Smooth muscle cell (in vitro differentiated cells): ENCODE measurements at regions not wholly inside any gene's neighbourhood (a gene's known extent, or its start where the extent isn't known, plus 50 kb on each side); places are given as distances from the start of the nearest gene placed in this dataset.

ENCODE experiments used
- DNase-seq: peaks from one replicate; lab custom pipeline; 2025; ENCODE audit not compliant: unreplicated experiment; lab: John Stamatoyannopoulos, UW
- H2AFZ ChIP-seq: fragments of 200-600 bp; sonication (generic); 2 replicates; pipeline ENCODE4 v1.6.0; 2016; ENCODE audit warnings: antibody characterized with exemption, low read depth, mild to moderate bottlenecking
- H3F3A ChIP-seq: fragments of 200-600 bp; sonication (generic); 2 replicates; pipeline ENCODE4 v1.6.0; 2017; ENCODE audit warnings: antibody characterized with exemption, low read depth
- H3K27ac ChIP-seq: fragments of 200-600 bp; sonication (generic); 2 replicates; pipeline ENCODE4 v1.5.1; 2016; ENCODE audit warnings: low read depth, mild to moderate bottlenecking
- H3K27me3 ChIP-seq: fragments of 200-600 bp; sonication (generic); 2 replicates; pipeline ENCODE4 v1.6.1; 2016; ENCODE audit warnings: low read depth, mild to moderate bottlenecking
- H3K36me3 ChIP-seq: fragments of 200-600 bp; sonication (generic); 2 replicates; pipeline ENCODE4 v1.5.1; 2016; ENCODE audit warnings: low read depth
- H3K4me1 ChIP-seq: fragments of 200-600 bp; sonication (generic); 2 replicates; pipeline ENCODE4 v1.5.1; 2016; ENCODE audit warnings: low read depth
- H3K4me2 ChIP-seq: fragments of 200-600 bp; sonication (generic); 2 replicates; pipeline ENCODE4 v1.6.0; 2016; ENCODE audit warnings: mild to moderate bottlenecking
- H3K4me3 ChIP-seq: fragments of 200-600 bp; sonication (generic); 2 replicates; pipeline ENCODE4 v1.5.1; 2016; ENCODE audit warnings: mild to moderate bottlenecking
- H3K79me2 ChIP-seq: fragments of 200-600 bp; sonication (generic); 2 replicates; pipeline ENCODE4 v1.6.0; 2016; ENCODE audit warnings: low read depth, mild to moderate bottlenecking
- H3K9ac ChIP-seq: fragments of 200-600 bp; sonication (generic); 2 replicates; pipeline ENCODE4 v1.6.0; 2016; ENCODE audit warnings: low read depth
- H3K9me3 ChIP-seq: fragments of 200-600 bp; sonication (generic); replicated peaks from 2 replicates; pipeline ENCODE4 v1.5.1; 2016; ENCODE audit warnings: low read depth
- H4K20me1 ChIP-seq: fragments of 200-600 bp; sonication (generic); 2 replicates; pipeline ENCODE4 v1.6.0; 2016; ENCODE audit warnings: low read depth
- WGBS: methylation state at CpG from one replicate; pipeline ENCODE4 v1.1.7; 2016; ENCODE audit warnings: low lambda C conversion rate; 5-methylcytosine and 5-hydroxymethylcytosine counted together
- TF ChIP-seq, protein P1 (sequence below): fragments of 200-600 bp; sonication (generic); IDR thresholded peaks from 2 replicates; pipeline ENCODE4 v1.5.1; 2017; ENCODE audit warnings: borderline replicate concordance, mild to moderate bottlenecking, antibody characterized with exemption; ENCODE audit not compliant: insufficient read depth, poor library complexity, severe bottlenecking

DNA sequence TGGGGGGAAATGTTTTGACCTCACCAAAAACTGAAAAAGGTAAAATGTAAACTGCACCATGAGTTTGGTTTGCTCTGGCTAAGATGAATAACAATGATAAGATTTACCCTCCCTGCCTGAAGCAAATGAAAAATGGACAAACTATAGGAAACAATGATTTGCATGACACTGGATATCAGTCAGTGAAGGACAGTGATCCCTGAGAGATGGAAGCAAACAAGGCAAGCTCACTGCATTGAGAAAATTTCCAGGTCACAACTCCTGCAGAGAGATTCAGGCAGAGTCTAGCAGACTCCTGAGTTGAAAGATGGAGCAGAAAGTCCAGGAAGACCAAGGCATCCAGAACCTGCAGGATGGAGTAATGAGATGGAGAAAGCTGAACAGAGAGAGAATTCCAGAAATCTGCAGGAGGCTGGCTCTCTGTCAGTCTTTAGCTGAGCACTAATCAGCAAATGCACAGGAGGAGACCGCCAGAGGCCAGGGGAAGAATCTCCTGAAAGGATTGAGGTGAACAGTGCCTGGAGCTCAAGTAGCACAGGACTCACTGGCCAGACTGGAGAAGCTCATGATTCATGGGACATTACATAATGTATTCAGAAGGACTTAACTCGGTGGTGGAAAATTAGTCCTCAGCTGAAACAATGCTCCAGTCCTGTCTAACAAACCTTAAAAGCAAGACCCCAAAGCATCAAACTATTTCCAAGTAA is 51.2 kb upstream of the PALS2 start:
- H3K4me1 ChIP-seq = no peaks in the 10 kb centered on the region
- DNase-seq = no peak
- no peaks in the 10 kb centered on the region for H4K20me1 ChIP-seq
- H3K27ac ChIP-seq = no peak overlapping the region
- H3K9me3 ChIP-seq = no peaks in the 10 kb centered on the region
- TF ChIP-seq, protein P1, sequence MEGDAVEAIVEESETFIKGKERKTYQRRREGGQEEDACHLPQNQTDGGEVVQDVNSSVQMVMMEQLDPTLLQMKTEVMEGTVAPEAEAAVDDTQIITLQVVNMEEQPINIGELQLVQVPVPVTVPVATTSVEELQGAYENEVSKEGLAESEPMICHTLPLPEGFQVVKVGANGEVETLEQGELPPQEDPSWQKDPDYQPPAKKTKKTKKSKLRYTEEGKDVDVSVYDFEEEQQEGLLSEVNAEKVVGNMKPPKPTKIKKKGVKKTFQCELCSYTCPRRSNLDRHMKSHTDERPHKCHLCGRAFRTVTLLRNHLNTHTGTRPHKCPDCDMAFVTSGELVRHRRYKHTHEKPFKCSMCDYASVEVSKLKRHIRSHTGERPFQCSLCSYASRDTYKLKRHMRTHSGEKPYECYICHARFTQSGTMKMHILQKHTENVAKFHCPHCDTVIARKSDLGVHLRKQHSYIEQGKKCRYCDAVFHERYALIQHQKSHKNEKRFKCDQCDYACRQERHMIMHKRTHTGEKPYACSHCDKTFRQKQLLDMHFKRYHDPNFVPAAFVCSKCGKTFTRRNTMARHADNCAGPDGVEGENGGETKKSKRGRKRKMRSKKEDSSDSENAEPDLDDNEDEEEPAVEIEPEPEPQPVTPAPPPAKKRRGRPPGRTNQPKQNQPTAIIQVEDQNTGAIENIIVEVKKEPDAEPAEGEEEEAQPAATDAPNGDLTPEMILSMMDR = no peak
- no peaks in the 10 kb centered on the region for H3K79me2 ChIP-seq
- no peak overlapping the region for H3K9ac ChIP-seq
- no peaks in the 10 kb centered on the region for H3K36me3 ChIP-seq
- H3K27me3 ChIP-seq = no peaks in the 10 kb centered on the region
- no peak overlapping the region for H2AFZ ChIP-seq
- no peak overlapping the region for H3K4me3 ChIP-seq
- H3F3A ChIP-seq = no peaks in the 10 kb centered on the region
- no peak overlapping the region for H3K4me2 ChIP-seq
- 58% methylated on average over 2 of the region's 2 CpGs for WGBS
